ENCODE measurements at regions not wholly inside any gene's neighbourhood (a gene's known extent, or its start where the extent isn't known, plus 50 kb on each side); places are given as distances from the start of the nearest gene placed in this dataset.

GRCh38 chr15:36252146-36252711 is 327.2 kb upstream of the CDIN1 start:
- no peaks in the 10 kb centered on the region for H3K27me3 ChIP-seq (ENCODE audit: insufficient read depth, poor library complexity, severe bottlenecking)
- ATAC-seq (ENCODE audit: low read depth) (no peak), DNase-seq (ENCODE audit: low spot score) (no peak)
- no peaks in the 10 kb centered on the region for H3K36me3 ChIP-seq (ENCODE audit: low read depth)
- no peak for TF ChIP-seq CTCF (IDR thresholded peaks at IDR 0.05; ENCODE audit: poor library complexity, severe bottlenecking)
- H3K4me3 ChIP-seq (ENCODE audit: severe bottlenecking), result no peak overlapping the region
- H3K27ac ChIP-seq (ENCODE audit: poor library complexity, severe bottlenecking), result no peak overlapping the region
- H3K9me3 ChIP-seq (ENCODE audit: severe bottlenecking), result no peaks in the 10 kb centered on the region
- no peaks in the 10 kb centered on the region for H3K4me1 ChIP-seq (ENCODE audit: insufficient read depth, poor library complexity, severe bottlenecking)

- H3K27me3 ChIP-seq (ENCODE audit: insufficient read depth, poor library complexity, severe bottlenecking), result no peaks in the 10 kb centered on the region
- no peak for DNase-seq (ENCODE audit: low spot score)
- H3K36me3 ChIP-seq (ENCODE audit: low read depth), result no peaks in the 10 kb centered on the region
Observed at GRCh38 chr15:36254426-36254825, 325.0 kb upstream of the CDIN1 start.

GRCh38 chr15:36256404-36256807 is 323.0 kb upstream of the CDIN1 start:
- DNase-seq (ENCODE audit: low spot score) (no peak), ATAC-seq (ENCODE audit: low read depth) (no peak)
- Histone ChIP-seq H3K4me1 (ENCODE audit: insufficient read depth, poor library complexity, severe bottlenecking) (no peaks in the 10 kb centered on the region), H3K9me3 (ENCODE audit: severe bottlenecking) (no peaks in the 10 kb centered on the region), H3K36me3 (ENCODE audit: low read depth) (no peaks in the 10 kb centered on the region), H3K27ac (ENCODE audit: poor library complexity, severe bottlenecking) (no peak overlapping the region), H3K27me3 (ENCODE audit: insufficient read depth, poor library complexity, severe bottlenecking) (no peaks in the 10 kb centered on the region), H3K4me3 (ENCODE audit: severe bottlenecking) (no peak overlapping the region)
- no peak for TF ChIP-seq CTCF (IDR thresholded peaks at IDR 0.05; ENCODE audit: poor library complexity, severe bottlenecking)

More at GRCh38 chr15:36254426-36254825, 325.0 kb upstream of the CDIN1 start:
- no peaks in the 10 kb centered on the region for H3K9me3 ChIP-seq (ENCODE audit: severe bottlenecking)
- H3K4me3 ChIP-seq (ENCODE audit: severe bottlenecking), result no peak overlapping the region
- no peaks in the 10 kb centered on the region for H3K4me1 ChIP-seq (ENCODE audit: insufficient read depth, poor library complexity, severe bottlenecking)
- no peak overlapping the region for H3K27ac ChIP-seq (ENCODE audit: poor library complexity, severe bottlenecking)
- no peak for ATAC-seq (ENCODE audit: low read depth)
- TF ChIP-seq CTCF (IDR thresholded peaks at IDR 0.05; ENCODE audit: poor library complexity, severe bottlenecking), result no peak

GRCh38 chr15:36263666-36264065 is 315.8 kb upstream of the CDIN1 start:
- ATAC-seq (ENCODE audit: low read depth), result no peak
- TF ChIP-seq CTCF (IDR thresholded peaks at IDR 0.05; ENCODE audit: poor library complexity, severe bottlenecking), result no peak
- no peaks in the 10 kb centered on the region for H3K4me1 ChIP-seq (ENCODE audit: insufficient read depth, poor library complexity, severe bottlenecking)
- H3K4me3 ChIP-seq (ENCODE audit: severe bottlenecking), result no peak overlapping the region
- H3K27ac ChIP-seq (ENCODE audit: poor library complexity, severe bottlenecking), result no peak overlapping the region
- no peaks in the 10 kb centered on the region for H3K36me3 ChIP-seq (ENCODE audit: low read depth)
- H3K9me3 ChIP-seq (ENCODE audit: severe bottlenecking), result no peaks in the 10 kb centered on the region
- DNase-seq (ENCODE audit: low spot score), result no peak
- H3K27me3 ChIP-seq (ENCODE audit: insufficient read depth, poor library complexity, severe bottlenecking), result no peaks in the 10 kb centered on the region

GRCh38 chr15:36265422-36265821 is 314.0 kb upstream of the CDIN1 start:
- no peaks in the 10 kb centered on the region for H3K36me3 ChIP-seq (ENCODE audit: low read depth)
- H3K4me3 ChIP-seq (ENCODE audit: severe bottlenecking), result no peak overlapping the region
- no peaks in the 10 kb centered on the region for H3K9me3 ChIP-seq (ENCODE audit: severe bottlenecking)
- no peaks in the 10 kb centered on the region for H3K4me1 ChIP-seq (ENCODE audit: insufficient read depth, poor library complexity, severe bottlenecking)
- H3K27ac ChIP-seq (ENCODE audit: poor library complexity, severe bottlenecking), result no peak overlapping the region
- ATAC-seq (ENCODE audit: low read depth), result no peak
- no peaks in the 10 kb centered on the region for H3K27me3 ChIP-seq (ENCODE audit: insufficient read depth, poor library complexity, severe bottlenecking)
- no peak for DNase-seq (ENCODE audit: low spot score)
- TF ChIP-seq CTCF (IDR thresholded peaks at IDR 0.05; ENCODE audit: poor library complexity, severe bottlenecking), result no peak
